Lower leg skin (tissue), 3 donors: ENCODE measurements at regions not wholly inside any gene's neighbourhood (a gene's known extent, or its start where the extent isn't known, plus 50 kb on each side); places are given as distances from the start of the nearest gene placed in this dataset.

ENCODE experiments used
- CTCF ChIP-seq, 3 donors: fragments of 450-650 bp; IDR thresholded peaks; one replicate each; pipeline ENCODE4 v1.5.1; 2016; ENCODE audit warnings: antibody characterized with exemption in 3 of 3, mild to moderate bottlenecking in 3 of 3, moderate library complexity in 2 of 3
- POLR2A ChIP-seq, 2 donors: fragments of 450-650 bp; IDR thresholded peaks; one replicate each; pipeline ENCODE4 v1.6.1; 2016 to 2017; ENCODE audit warnings: antibody characterized with exemption in 2 of 2, mild to moderate bottlenecking in 1 of 2, moderate library complexity in 1 of 2

- TF ChIP-seq CTCF (IDR thresholded peaks at IDR 0.05), result no peak
- no peak for TF ChIP-seq POLR2A (IDR thresholded peaks at IDR 0.05)
Observed at GRCh38 chr20:52313341-52313963, 121.9 kb upstream of the ZFP64 start.
